HG03469 (cell line): ENCODE measurements at regions not wholly inside any gene's neighbourhood (a gene's known extent, or its start where the extent isn't known, plus 50 kb on each side); places are given as distances from the start of the nearest gene placed in this dataset.

ENCODE experiments used
- ATAC-seq: cut with Tn5 transposase; IDR thresholded peaks from one replicate; pipeline ENCODE4 v1.9.1; 2021; ENCODE audit warnings: mild to moderate bottlenecking, moderate library complexity, moderate number of reproducible peaks; ENCODE audit not compliant: unreplicated experiment

DNA sequence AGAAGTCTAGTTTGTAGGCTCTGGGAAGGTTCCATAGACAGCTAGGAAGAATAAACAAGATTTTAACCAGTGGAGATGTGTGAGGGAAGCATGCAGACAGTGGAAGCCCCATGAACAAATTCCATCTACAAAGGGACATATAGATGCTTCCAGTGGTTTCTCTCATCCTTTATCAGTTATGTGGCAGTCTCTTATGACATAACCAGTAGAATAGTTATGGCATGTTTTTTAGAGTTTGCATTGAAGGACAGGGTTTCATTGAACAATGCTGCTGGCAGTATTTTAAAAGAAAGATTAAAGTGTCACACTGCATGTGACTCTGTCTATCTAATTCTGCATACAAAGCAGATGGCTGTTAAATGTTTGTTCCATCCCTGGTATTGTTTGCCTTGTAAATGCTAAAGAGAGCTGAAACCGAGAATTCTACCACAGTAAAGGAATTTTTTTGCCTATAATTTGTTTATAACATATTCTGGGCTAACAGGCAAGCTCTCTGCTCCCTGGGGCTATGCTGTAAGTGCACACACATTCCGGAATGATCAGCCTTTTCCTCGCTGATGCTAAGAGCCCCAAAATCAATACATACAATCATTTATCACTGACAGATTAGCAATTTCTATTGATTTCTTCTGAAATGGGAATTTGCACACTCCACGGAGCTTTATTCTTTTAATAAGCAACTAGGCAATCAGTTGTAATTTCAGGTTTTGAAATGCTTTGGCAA is 76.8 kb upstream of the PELI1 start:
- no peak for ATAC-seq

DNA sequence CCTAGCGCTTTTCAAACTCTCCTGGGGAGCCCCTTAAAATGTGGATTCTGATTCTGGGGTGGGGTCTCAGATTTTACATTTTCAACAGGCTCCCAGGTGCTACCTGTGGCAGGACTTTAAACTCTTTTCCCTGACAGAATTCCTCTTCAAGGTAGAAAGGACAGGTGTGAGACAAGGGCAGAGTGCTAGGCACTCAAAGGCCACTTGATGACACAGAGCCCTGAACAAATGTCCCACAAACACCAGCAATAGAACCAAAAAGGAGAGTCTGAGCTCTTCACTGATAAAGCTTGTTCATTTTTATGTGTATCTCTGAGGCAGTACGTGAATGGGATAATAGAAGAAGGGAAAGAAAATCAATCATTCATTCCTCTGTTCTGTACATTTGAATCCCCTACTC is 77.7 kb upstream of the PELI1 start:
- no peak for ATAC-seq

DNA sequence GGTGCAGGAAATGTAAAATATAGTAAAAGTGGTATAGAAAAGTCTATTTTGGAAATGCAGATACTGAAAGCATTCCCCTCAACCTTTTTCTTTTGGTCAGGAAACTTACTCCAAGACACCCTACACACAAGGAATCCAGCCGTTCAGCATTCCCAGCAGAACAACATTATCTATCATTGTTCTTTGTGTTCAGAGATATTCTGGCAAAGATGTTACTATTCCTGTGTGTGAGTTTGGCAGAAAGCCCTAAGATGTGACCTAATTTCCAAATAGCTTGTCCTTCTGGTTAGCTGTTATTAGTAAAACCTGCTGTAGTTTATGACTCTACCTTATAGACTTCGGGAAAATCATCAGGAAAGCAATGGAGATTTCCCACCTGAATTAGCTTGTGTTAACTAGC is 78.1 kb upstream of the PELI1 start:
- no peak for ATAC-seq

DNA sequence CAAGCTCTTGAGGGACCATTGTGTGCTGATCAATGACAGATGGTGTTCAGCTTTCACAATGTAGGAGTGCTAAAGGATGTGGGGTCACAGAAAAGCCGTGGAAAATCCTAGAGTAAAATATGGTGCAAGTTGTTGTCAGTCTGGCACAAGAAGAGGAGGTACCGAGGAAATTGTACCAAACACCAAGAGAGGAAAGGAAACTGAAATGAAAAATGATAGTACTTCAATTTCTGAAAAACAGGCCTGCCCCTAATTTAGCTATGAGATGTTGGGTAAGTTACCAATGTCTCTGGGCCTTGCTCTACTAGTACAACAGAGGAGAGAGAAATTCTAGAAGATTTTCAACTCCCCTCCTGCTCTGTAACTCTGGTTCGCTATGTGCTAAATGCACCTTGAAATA is 78.8 kb upstream of the PELI1 start:
- no peak for ATAC-seq

DNA sequence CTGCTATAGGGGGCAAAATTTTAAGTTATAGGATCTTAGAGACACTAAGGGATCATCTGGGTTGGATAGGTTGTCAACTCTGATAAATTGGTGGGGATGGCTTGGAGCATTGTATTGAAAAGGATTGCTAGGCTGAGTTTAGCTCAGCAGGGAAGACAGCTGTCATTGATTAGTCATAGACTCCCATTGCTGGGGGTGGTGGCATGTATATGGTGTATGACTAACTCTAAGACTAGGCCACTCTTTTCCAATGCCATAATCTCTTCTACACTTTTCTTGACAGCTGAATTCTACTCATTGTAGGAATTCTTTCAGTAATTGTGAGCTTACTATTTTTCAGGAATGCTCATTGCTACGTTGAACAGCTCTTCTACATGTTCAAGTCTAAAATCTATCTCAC is 81.3 kb upstream of the PELI1 start:
- ATAC-seq = no peak

DNA sequence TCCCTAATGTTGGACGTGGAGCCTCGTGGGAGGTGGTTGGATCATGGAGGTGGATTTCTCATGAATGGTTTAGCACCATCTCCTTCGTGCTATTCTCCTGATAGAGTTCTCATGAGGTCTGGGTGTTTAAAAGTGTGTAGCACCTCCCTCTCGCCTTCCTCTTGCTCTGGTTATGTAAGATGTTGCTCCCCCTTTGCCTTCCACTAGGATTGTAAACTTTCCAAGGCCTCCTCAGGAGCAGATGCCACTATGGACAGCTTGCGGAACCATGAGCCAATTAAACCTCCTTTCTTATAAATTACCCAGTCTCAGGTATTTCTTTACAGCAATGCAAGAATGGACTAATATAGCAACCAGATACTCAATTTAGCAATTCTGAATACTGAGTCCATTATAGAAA is 82.4 kb upstream of the PELI1 start:
- no peak for ATAC-seq

- ATAC-seq = no peak
These were observed 83.4 kb upstream of the PELI1 start for GRCh38 chr2:64227603-64228125.

DNA sequence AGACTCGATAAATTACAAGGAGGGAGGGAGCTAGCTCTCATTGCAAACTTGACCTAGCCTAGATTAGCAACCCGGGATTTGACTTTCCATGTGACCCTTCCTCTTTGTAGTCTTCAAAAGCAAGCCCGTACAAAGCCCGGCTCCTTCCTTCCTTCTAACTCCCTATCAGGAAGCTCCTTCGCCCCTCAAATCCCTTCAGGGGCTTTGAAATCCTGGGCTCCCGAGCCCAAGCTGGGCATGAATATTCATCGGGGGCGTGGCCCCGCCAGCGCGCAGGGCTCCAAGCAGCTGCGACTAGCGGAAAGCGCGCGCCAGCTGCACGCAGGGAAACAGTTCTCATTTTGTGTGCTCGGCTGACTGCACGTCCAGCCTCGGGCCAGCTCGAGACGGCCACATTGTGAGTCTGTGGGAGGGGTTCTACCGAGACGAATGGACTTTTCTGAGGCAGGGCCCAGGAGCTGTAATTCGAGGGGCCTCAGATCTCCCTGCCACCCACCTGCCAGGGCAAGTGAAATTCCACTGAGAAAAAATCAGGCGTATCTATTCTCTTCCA is 84.0 kb upstream of the PELI1 start:
- peak; percentile 84 for ATAC-seq

- no peak for ATAC-seq
These were observed 84.7 kb upstream of the PELI1 start for GRCh38 chr2:64228918-64229317.

DNA sequence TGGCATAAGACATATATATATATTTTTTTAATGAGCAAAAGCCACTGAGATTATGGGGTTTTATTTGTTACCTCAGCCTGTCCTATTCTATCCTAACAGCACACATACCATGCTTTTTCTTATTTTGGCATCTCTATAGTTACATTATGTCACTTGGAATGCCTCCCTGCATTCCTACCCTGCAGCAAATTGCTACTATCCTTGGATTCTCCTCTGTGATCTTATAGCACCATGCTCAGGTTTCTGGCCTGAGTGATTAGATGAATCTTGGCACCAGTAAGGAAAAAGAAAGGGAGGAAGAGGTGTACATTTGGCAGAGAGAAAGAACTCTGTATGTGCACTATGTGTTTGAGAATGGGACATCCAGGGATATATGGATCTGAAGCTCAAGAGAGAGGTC is 86.3 kb upstream of the PELI1 start:
- no peak for ATAC-seq

GRCh38 chr2:64232266-64232665 is 88.0 kb upstream of the PELI1 start:
- no peak for ATAC-seq

- ATAC-seq = no peak
These were observed 89.2 kb upstream of the PELI1 start for GRCh38 chr2:64233376-64233922.

DNA sequence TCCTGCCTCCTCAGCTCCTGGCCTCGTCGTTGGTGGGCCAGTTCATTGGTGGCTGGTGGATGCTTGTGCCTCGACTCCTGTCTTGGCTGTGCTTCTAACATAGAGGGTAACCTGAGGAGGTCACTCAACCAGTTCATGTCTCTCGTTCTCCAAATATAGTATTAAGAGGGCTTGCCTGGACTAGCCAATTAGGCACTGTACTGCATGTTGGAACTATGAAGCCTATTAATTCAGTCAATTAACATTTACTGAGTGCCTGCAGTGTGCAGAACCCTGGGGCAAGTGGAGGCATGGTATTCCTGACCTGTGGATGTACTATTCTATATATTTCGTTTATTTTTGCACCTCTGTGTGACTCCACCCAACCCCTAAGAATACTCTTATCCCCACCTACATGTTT is 89.9 kb upstream of the PELI1 start:
- no peak for ATAC-seq

- ATAC-seq = no peak
These were observed 90.6 kb upstream of the PELI1 start for GRCh38 chr2:64234785-64235184.

GRCh38 chr2:64237266-64237665 is 93.0 kb upstream of the PELI1 start:
- no peak for ATAC-seq

DNA sequence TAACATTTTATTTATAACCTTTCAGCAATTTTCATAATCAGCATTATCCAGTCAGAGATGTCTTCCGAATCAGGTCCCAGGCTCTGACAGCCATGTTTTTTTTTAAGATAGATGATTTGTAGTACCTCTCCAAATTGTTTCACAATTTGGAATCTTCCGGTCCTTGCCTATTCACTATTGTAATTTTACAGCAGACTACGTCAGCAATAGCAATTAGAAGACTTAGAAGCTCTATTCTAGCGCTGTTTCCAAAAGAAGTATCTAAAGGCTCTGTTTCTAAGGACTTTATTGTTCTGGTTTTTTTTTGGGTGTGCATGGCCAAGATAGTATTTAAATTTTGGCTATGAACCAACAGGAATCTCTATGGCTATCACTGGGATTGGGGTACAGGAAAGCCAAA is 94.6 kb upstream of the PELI1 start:
- no peak for ATAC-seq

- no peak for ATAC-seq
These were observed 99.1 kb upstream of the PELI1 start for GRCh38 chr2:64243081-64244036.

- no peak for ATAC-seq
These were observed 99.8 kb upstream of the PELI1 start for GRCh38 chr2:64244037-64244416.

DNA sequence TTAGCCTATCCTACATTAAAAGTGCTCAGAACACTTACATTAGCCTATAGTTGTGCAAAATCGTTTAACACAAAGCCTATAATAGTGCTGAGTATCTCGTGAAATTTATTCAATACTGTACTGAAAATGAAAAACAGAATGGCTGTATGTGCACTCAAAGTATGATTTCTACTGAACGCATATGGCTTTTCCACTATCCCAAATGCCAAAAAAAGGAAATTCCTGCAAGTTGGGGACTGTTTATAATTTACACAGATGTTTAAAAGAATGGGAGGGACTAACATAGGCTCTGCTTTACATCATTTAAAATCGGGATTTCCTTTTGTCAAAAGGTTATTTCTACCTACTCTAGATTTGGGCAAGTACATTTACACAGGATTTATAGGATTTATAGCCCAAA is 101.4 kb upstream of the PELI1 start:
- no peak for ATAC-seq

- ATAC-seq = no peak
These were observed 102.7 kb upstream of the PELI1 start for GRCh38 chr2:64246962-64247361.

GRCh38 chr2:64249426-64249825 is 105.2 kb upstream of the PELI1 start:
- ATAC-seq = no peak
